ENCODE measurements at regions not wholly inside any gene's neighbourhood (a gene's known extent, or its start where the extent isn't known, plus 50 kb on each side); places are given as distances from the start of the nearest gene placed in this dataset.

DNA sequence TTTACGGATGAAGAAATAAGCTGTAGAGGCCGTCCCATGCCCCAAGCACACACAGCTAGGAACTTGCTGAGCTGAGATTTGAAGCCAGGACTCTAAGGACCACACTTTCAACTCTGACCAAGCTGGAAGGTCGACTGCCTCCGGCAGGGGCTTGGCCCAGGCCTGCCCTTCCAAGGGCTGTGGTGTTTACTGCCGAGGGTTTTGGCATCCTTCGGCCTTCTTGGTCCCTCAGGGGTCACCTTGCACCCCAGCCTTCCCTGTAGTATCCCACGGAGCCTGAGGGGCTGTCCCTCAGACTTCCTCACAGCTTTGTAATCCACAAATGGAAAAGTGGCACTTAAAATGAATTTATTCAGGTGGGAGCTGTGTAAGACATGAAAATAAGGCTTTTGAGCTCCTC, 83.7 kb upstream of the SPRY4 start:
- Histone ChIP-seq H3K79me2 (ENCODE audit: low read length) (no peaks in the 10 kb centered on the region), H3K27ac (ENCODE audit: low read length) (no peak overlapping the region), H3K27me3 (ENCODE audit: low read depth, low read length) (no peaks in the 10 kb centered on the region), H4K20me1 (ENCODE audit: insufficient read depth, low read length) (no peaks in the 10 kb centered on the region), H3K9me3 (ENCODE audit: insufficient read depth, low read length) (no peaks in the 10 kb centered on the region), H3K36me3 (replicated peaks; ENCODE audit: low read depth, low read length) (no peaks in the 10 kb centered on the region), H3K4me3 (ENCODE audit: low read length) (no peak overlapping the region), H2AFZ (ENCODE audit: low read depth, low read length) (no peak overlapping the region), H3K9ac (ENCODE audit: low read length) (no peak overlapping the region), H3K4me2 (ENCODE audit: low read length) (no peak overlapping the region), H3K4me1 (ENCODE audit: low read length) (no peaks in the 10 kb centered on the region)
- TF ChIP-seq EZH2phosphoT487 (IDR thresholded peaks at IDR 0.05; ENCODE audit: low read depth), result no peak
- TF ChIP-seq, protein P1, sequence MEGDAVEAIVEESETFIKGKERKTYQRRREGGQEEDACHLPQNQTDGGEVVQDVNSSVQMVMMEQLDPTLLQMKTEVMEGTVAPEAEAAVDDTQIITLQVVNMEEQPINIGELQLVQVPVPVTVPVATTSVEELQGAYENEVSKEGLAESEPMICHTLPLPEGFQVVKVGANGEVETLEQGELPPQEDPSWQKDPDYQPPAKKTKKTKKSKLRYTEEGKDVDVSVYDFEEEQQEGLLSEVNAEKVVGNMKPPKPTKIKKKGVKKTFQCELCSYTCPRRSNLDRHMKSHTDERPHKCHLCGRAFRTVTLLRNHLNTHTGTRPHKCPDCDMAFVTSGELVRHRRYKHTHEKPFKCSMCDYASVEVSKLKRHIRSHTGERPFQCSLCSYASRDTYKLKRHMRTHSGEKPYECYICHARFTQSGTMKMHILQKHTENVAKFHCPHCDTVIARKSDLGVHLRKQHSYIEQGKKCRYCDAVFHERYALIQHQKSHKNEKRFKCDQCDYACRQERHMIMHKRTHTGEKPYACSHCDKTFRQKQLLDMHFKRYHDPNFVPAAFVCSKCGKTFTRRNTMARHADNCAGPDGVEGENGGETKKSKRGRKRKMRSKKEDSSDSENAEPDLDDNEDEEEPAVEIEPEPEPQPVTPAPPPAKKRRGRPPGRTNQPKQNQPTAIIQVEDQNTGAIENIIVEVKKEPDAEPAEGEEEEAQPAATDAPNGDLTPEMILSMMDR (IDR thresholded peaks at IDR 0.05; ENCODE audit: low read depth, low read length), result no peak

- Histone ChIP-seq H3K4me1 (ENCODE audit: low read length) (no peaks in the 10 kb centered on the region), H3K27ac (ENCODE audit: low read length) (no peak overlapping the region), H3K36me3 (replicated peaks; ENCODE audit: low read depth, low read length) (no peaks in the 10 kb centered on the region), H3K9ac (ENCODE audit: low read length) (no peak overlapping the region), H3K79me2 (ENCODE audit: low read length) (no peaks in the 10 kb centered on the region), H4K20me1 (ENCODE audit: insufficient read depth, low read length) (no peaks in the 10 kb centered on the region), H3K4me2 (ENCODE audit: low read length) (no peak overlapping the region), H3K27me3 (ENCODE audit: low read depth, low read length) (no peaks in the 10 kb centered on the region), H2AFZ (ENCODE audit: low read depth, low read length) (no peak overlapping the region), H3K9me3 (ENCODE audit: insufficient read depth, low read length) (no peaks in the 10 kb centered on the region), H3K4me3 (ENCODE audit: low read length) (no peak overlapping the region)
- no peak for TF ChIP-seq EZH2phosphoT487 (IDR thresholded peaks at IDR 0.05; ENCODE audit: low read depth)
- TF ChIP-seq, protein P1 (IDR thresholded peaks at IDR 0.05; ENCODE audit: low read depth, low read length), result no peak
Measured at GRCh38 chr5:142405814-142406395, 81.1 kb upstream of the SPRY4 start.

- Histone ChIP-seq H3K27ac (ENCODE audit: low read length) (no peak overlapping the region), H3K4me1 (ENCODE audit: low read length) (no peaks in the 10 kb centered on the region), H3K79me2 (ENCODE audit: low read length) (no peaks in the 10 kb centered on the region), H3K9ac (ENCODE audit: low read length) (no peak overlapping the region), H3K9me3 (ENCODE audit: insufficient read depth, low read length) (no peaks in the 10 kb centered on the region), H3K27me3 (ENCODE audit: low read depth, low read length) (no peaks in the 10 kb centered on the region), H3K4me2 (ENCODE audit: low read length) (no peak overlapping the region), H2AFZ (ENCODE audit: low read depth, low read length) (no peak overlapping the region), H4K20me1 (ENCODE audit: insufficient read depth, low read length) (no peaks in the 10 kb centered on the region), H3K4me3 (ENCODE audit: low read length) (no peak overlapping the region), H3K36me3 (replicated peaks; ENCODE audit: low read depth, low read length) (no peaks in the 10 kb centered on the region)
- TF ChIP-seq EZH2phosphoT487 (IDR thresholded peaks at IDR 0.05; ENCODE audit: low read depth), result no peak
- TF ChIP-seq, protein P1 (IDR thresholded peaks at IDR 0.05; ENCODE audit: low read depth, low read length), result no peak
Measured at GRCh38 chr5:142405023-142405422, 80.2 kb upstream of the SPRY4 start.

DNA sequence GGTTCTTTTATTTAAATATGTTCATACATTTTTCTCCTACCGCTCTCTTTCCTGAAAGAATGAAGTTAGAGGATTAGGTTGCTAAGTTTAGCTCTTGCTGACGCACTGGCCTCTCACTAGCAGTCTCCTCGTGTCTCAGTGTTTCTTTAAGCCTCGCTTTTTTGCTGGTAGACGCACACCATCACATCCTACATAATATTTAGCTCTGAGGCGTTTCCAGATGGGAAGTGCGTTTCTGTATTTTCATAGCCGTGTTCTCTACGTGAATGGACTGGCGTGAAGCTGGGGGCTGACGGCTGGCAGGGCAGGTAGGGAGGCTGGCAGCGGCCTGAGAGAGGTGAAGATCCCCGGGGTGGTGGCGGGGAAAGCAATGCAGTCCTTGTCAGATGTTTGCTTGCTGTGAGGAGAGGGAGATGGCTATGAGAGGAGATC, 79.2 kb upstream of the SPRY4 start:
- H2AFZ ChIP-seq (ENCODE audit: low read depth, low read length), result no peak overlapping the region

More for the DNA sequence above, 79.2 kb upstream of the SPRY4 start:
- H3K4me2 ChIP-seq (ENCODE audit: low read length), result no peak overlapping the region
- no peak overlapping the region for H3K9ac ChIP-seq (ENCODE audit: low read length)
- no peaks in the 10 kb centered on the region for H3K4me1 ChIP-seq (ENCODE audit: low read length)
- H3K79me2 ChIP-seq (ENCODE audit: low read length), result no peaks in the 10 kb centered on the region
- no peak overlapping the region for H3K4me3 ChIP-seq (ENCODE audit: low read length)
- no peaks in the 10 kb centered on the region for H3K36me3 ChIP-seq (replicated peaks; ENCODE audit: low read depth, low read length)
- TF ChIP-seq EZH2phosphoT487 (IDR thresholded peaks at IDR 0.05; ENCODE audit: low read depth), result no peak
- TF ChIP-seq, protein P1 (IDR thresholded peaks at IDR 0.05; ENCODE audit: low read depth, low read length), result no peak
- H3K27ac ChIP-seq (ENCODE audit: low read length), result no peak overlapping the region
- no peaks in the 10 kb centered on the region for H3K9me3 ChIP-seq (ENCODE audit: insufficient read depth, low read length)
- no peaks in the 10 kb centered on the region for H3K27me3 ChIP-seq (ENCODE audit: low read depth, low read length)
- no peaks in the 10 kb centered on the region for H4K20me1 ChIP-seq (ENCODE audit: insufficient read depth, low read length)
